MM.1S (cell line): ENCODE measurements at regions not wholly inside any gene's neighbourhood (a gene's known extent, or its start where the extent isn't known, plus 50 kb on each side); places are given as distances from the start of the nearest gene placed in this dataset.

Source experiments
- DNase-seq: peaks from one replicate; pipeline ENCODE4 v3.0.0-alpha.2; 2015
- H2AFZ ChIP-seq: fragments of 300-600 bp; sonication (generic); 2 replicates; pipeline ENCODE4 v1.6.0; 2016; ENCODE audit warnings: antibody characterized with exemption, low read length
- H3F3A ChIP-seq: fragments of 300-600 bp; sonication (generic); 2 replicates; pipeline ENCODE4 v1.6.1; 2016; ENCODE audit warnings: mild to moderate bottlenecking, antibody characterized with exemption, low read length, moderate library complexity, mixed read lengths; ENCODE audit not compliant: insufficient read depth
- H3K27ac ChIP-seq: fragments of 300-600 bp; sonication (generic); 2 replicates; pipeline ENCODE4 v1.5.1; 2016; ENCODE audit warnings: mild to moderate bottlenecking, low read length
- H3K27me3 ChIP-seq: fragments of 300-600 bp; sonication (generic); replicated peaks from 2 replicates; pipeline ENCODE4 v1.6.0; 2016; ENCODE audit warnings: low read length; ENCODE audit not compliant: insufficient read depth
- H3K36me3 ChIP-seq: fragments of 300-600 bp; sonication (generic); replicated peaks from 2 replicates; pipeline ENCODE4 v1.6.1; 2016; ENCODE audit warnings: mild to moderate bottlenecking, low read length, mixed read lengths; ENCODE audit not compliant: insufficient read depth
- H3K4me1 ChIP-seq: fragments of 300-600 bp; sonication (generic); 2 replicates; pipeline ENCODE4 v1.6.1; 2016; ENCODE audit warnings: low read length, mixed read lengths
- H3K4me2 ChIP-seq: fragments of 300-600 bp; sonication (generic); 2 replicates; pipeline ENCODE4 v1.6.0; 2016; ENCODE audit warnings: low read depth, low read length
- H3K4me3 ChIP-seq: fragments of 300-600 bp; sonication (generic); 2 replicates; pipeline ENCODE4 v1.5.1; 2016; ENCODE audit warnings: low read length, mixed read lengths
- H3K79me2 ChIP-seq: fragments of 300-600 bp; sonication (generic); 2 replicates; pipeline ENCODE4 v1.6.1; 2016; ENCODE audit warnings: mixed run types, low read length, mixed read lengths
- H3K9ac ChIP-seq: fragments of 300-600 bp; sonication (generic); 2 replicates; pipeline ENCODE4 v1.6.1; 2016; ENCODE audit warnings: low read length, mixed read lengths
- H3K9me2 ChIP-seq: fragments of 300-600 bp; sonication (generic); replicated peaks from 2 replicates; pipeline ENCODE4 v1.6.1; 2016; ENCODE audit warnings: mild to moderate bottlenecking, low read length, mixed read lengths; ENCODE audit not compliant: insufficient read depth
- H3K9me3 ChIP-seq: fragments of 300-600 bp; sonication (generic); replicated peaks from 2 replicates; pipeline ENCODE4 v1.6.1; 2016; ENCODE audit warnings: mild to moderate bottlenecking, low read length, mixed read lengths; ENCODE audit not compliant: insufficient read depth
- H4K20me1 ChIP-seq: fragments of 300-600 bp; sonication (generic); 2 replicates; pipeline ENCODE4 v1.6.1; 2016; ENCODE audit warnings: mild to moderate bottlenecking, low read length, moderate library complexity, mixed read lengths; ENCODE audit not compliant: insufficient read depth
- EZH2 ChIP-seq: fragments of 300-600 bp; sonication (generic); optimal IDR thresholded peaks from 2 replicates; pipeline ENCODE3; 2017; ENCODE audit warnings: low read depth, mild to moderate bottlenecking, antibody characterized with exemption, low read length, mixed read lengths
- EZH2phosphoT487 ChIP-seq: fragments of 300-600 bp; sonication (generic); IDR thresholded peaks from 2 replicates; pipeline ENCODE4 v1.6.1; 2018; ENCODE audit warnings: antibody characterized with exemption, low read length
- TF ChIP-seq, protein P1 (sequence below): fragments of 300-600 bp; sonication (generic); IDR thresholded peaks from 2 replicates; pipeline ENCODE4 v1.5.1; 2016; ENCODE audit warnings: antibody characterized with exemption, low read length, mixed read lengths

DNA sequence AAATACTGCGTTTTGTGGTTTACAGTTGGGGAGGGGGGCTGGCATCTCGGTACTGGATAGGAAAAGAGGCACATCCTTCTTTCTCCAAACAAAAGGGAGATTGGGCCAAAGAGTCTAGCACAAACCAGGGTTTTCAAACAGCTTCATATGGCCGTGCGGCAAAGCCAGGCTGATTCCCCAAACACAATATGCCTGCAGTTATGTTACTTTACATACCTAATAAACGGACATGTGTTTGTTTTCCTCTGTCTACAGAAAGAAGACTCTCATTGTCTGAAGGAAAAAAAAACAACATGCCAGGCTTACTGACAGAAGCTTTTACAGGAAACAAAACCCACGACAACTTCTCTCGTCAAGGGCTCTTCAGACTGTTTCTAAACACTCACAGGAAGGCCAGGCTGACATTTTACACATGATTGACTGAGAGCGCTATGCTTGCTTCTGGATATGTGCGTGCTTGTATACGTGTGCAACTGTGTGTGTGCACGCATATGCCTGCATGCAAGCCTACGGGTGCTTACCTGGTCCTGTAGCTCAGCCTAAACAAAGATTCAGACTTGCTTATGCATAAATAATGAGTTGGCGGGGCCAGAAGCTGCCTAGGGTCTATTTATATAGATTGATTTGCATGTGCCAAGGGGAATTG is 461.0 kb upstream of the C16orf82 start:
- H3F3A ChIP-seq, result no peaks in the 10 kb centered on the region
- H3K4me1 ChIP-seq, result no peaks in the 10 kb centered on the region
- no peak overlapping the region for H3K9ac ChIP-seq
- H3K36me3 ChIP-seq, result no peaks in the 10 kb centered on the region
- H3K79me2 ChIP-seq, result no peaks in the 10 kb centered on the region
- H2AFZ ChIP-seq, result no peak overlapping the region
- TF ChIP-seq EZH2phosphoT487 (no peak), EZH2 (no peak)
- TF ChIP-seq, protein P1, sequence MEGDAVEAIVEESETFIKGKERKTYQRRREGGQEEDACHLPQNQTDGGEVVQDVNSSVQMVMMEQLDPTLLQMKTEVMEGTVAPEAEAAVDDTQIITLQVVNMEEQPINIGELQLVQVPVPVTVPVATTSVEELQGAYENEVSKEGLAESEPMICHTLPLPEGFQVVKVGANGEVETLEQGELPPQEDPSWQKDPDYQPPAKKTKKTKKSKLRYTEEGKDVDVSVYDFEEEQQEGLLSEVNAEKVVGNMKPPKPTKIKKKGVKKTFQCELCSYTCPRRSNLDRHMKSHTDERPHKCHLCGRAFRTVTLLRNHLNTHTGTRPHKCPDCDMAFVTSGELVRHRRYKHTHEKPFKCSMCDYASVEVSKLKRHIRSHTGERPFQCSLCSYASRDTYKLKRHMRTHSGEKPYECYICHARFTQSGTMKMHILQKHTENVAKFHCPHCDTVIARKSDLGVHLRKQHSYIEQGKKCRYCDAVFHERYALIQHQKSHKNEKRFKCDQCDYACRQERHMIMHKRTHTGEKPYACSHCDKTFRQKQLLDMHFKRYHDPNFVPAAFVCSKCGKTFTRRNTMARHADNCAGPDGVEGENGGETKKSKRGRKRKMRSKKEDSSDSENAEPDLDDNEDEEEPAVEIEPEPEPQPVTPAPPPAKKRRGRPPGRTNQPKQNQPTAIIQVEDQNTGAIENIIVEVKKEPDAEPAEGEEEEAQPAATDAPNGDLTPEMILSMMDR, result no peak
- H4K20me1 ChIP-seq, result no peaks in the 10 kb centered on the region
- no peak for DNase-seq
- H3K9me3 ChIP-seq, result no peaks in the 10 kb centered on the region
- no peaks in the 10 kb centered on the region for H3K9me2 ChIP-seq
- H3K27ac ChIP-seq, result no peak overlapping the region
- H3K4me2 ChIP-seq, result no peak overlapping the region
- no peak overlapping the region for H3K4me3 ChIP-seq
- no peaks in the 10 kb centered on the region for H3K27me3 ChIP-seq

DNA sequence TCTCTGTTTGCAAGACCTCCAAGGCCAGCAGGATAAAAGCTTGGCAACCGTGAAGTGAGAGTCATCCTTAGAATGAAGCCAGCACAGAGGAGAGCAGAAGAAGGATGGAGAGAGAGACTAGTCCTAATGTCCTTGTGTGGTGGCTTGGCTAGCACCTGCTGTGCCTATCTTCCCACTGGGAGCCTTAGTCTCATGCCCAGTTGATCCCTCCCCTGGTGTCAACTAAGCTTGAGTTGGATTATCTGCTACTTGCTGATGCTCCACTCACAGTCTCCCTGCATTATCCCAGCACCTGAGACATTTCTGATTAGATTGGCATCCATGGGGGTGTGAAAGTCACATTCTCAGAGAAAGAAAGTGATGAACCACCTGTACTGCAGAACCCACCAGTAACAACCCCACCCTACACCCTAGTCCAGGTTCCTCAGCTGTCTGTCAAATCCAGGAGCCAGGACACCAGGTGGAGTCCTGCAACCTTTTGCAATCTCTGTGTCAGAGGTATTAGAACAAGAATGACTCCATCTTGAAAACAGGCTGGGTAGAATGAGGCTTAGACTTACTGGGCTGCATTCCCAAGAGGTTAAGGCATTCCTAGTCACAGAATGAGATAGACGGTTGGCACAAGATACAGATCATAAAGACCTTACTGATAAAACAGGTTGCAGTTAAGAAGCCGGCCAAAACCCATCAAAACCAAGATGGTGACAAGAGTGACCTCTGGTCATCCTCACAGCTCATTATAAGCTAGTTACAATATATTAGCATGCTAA is 460.2 kb upstream of the C16orf82 start:
- H3K4me3 ChIP-seq, result no peak overlapping the region
- H3K27ac ChIP-seq, result no peak overlapping the region
- H3K9ac ChIP-seq, result no peak overlapping the region
- no peak for DNase-seq
- H4K20me1 ChIP-seq, result no peaks in the 10 kb centered on the region
- H3K27me3 ChIP-seq, result no peaks in the 10 kb centered on the region
- H3K36me3 ChIP-seq, result no peaks in the 10 kb centered on the region
- no peak for TF ChIP-seq EZH2phosphoT487
- TF ChIP-seq EZH2, result no peak
- no peak overlapping the region for H3K4me2 ChIP-seq
- no peaks in the 10 kb centered on the region for H3F3A ChIP-seq
- H3K9me3 ChIP-seq, result no peaks in the 10 kb centered on the region
- no peaks in the 10 kb centered on the region for H3K79me2 ChIP-seq
- no peaks in the 10 kb centered on the region for H3K4me1 ChIP-seq
- no peaks in the 10 kb centered on the region for H3K9me2 ChIP-seq
- H2AFZ ChIP-seq, result no peak overlapping the region

DNA sequence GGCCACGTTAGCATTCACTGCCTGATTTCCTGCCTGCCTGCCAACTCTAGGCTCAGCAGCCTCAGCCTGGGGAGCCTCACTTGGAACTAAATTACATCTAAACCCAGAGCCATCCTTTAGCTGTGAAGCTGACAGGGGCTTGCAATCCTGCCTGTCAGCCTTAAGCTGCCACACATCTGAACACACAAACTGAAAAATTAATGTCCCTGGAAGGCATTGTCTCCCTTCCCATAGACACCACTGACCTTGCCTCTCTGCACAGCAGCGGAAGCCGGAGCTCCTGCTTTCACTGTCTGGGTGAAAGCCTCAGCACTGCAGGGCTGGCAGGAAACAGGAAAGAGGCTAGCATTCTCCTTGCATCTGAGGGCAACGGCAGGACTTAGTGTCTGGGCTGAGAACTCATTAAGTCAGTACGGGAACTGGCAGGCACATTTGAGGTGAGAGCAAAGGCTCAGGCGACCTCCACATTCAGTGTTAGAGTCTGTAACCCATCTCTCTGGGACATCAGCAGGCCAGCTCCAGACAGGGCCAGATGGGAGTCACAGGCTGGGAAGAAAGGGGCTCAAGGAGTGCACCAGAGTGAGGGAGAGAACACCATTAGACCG is 452.4 kb upstream of the C16orf82 start:
- H4K20me1 ChIP-seq, result no peaks in the 10 kb centered on the region
- no peak for DNase-seq
- H3K36me3 ChIP-seq, result no peaks in the 10 kb centered on the region
- H3K4me2 ChIP-seq, result no peak overlapping the region
- H3F3A ChIP-seq, result no peaks in the 10 kb centered on the region
- H3K9me2 ChIP-seq, result no peaks in the 10 kb centered on the region
- no peaks in the 10 kb centered on the region for H3K79me2 ChIP-seq
- no peak overlapping the region for H3K9ac ChIP-seq
- no peaks in the 10 kb centered on the region for H3K27me3 ChIP-seq
- no peaks in the 10 kb centered on the region for H3K4me1 ChIP-seq
- no peak overlapping the region for H2AFZ ChIP-seq
- no peak overlapping the region for H3K4me3 ChIP-seq
- no peaks in the 10 kb centered on the region for H3K9me3 ChIP-seq
- no peak for TF ChIP-seq EZH2
- TF ChIP-seq, protein P1, result no peak
- TF ChIP-seq EZH2phosphoT487, result no peak
- H3K27ac ChIP-seq, result no peak overlapping the region
